ENCODE measurements at regions not wholly inside any gene's neighbourhood (a gene's known extent, or its start where the extent isn't known, plus 50 kb on each side); places are given as distances from the start of the nearest gene placed in this dataset.
A peak's percentile ranks its signal among the peaks of the same experiment; 100 is the strongest.

DNA sequence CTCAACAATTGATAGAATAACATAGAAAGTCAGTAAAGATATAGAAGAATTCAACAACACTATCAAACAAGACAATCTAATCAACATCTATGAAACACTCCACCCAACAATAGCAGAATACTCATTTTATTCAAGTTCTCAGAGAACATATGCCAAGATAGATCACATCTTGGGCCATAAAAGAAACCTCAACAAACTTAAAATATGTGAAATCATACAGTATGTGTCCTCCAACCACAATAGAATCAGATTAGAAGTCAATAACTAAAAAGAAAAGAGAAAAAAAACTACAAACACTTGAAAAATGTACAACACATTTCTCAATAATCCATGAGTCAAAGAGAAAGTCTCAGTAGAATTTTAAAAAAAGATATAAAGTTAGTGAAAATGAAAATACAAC is 78.6 kb upstream of the LDB2 start:
- Histone ChIP-seq H3K4me3 (ENCODE audit: low read depth, low read length, poor library complexity, severe bottlenecking) (no peak overlapping the region), H3K9me3 (ENCODE audit: low read depth, low read length, poor library complexity, severe bottlenecking) (no peaks in the 10 kb centered on the region), H3K36me3 (ENCODE audit: insufficient read depth, low read length, poor library complexity, severe bottlenecking) (no peaks in the 10 kb centered on the region), H3K27me3 (replicated peaks; ENCODE audit: insufficient read depth, low read depth, low read length, poor library complexity) (no peaks in the 10 kb centered on the region), H3K27ac (ENCODE audit: low read depth, low read length, poor library complexity, severe bottlenecking) (no peak overlapping the region), H3K4me1 (ENCODE audit: insufficient read depth, low read length, poor library complexity, severe bottlenecking) (no peaks in the 10 kb centered on the region)
- intact Hi-C loops (cut with micrococcal nuclease; ENCODE audit: unreplicated experiment) = no loop called here
- no peak for DNase-seq (ENCODE audit: low spot score)
- ChIA-PET CTCF (no interaction called here), POLR2A (ENCODE audit: low non-redundant PET) (no interaction called here)
- no TSS peak for BruUV-seq (replicated peaks)
- TF ChIP-seq, protein P1, sequence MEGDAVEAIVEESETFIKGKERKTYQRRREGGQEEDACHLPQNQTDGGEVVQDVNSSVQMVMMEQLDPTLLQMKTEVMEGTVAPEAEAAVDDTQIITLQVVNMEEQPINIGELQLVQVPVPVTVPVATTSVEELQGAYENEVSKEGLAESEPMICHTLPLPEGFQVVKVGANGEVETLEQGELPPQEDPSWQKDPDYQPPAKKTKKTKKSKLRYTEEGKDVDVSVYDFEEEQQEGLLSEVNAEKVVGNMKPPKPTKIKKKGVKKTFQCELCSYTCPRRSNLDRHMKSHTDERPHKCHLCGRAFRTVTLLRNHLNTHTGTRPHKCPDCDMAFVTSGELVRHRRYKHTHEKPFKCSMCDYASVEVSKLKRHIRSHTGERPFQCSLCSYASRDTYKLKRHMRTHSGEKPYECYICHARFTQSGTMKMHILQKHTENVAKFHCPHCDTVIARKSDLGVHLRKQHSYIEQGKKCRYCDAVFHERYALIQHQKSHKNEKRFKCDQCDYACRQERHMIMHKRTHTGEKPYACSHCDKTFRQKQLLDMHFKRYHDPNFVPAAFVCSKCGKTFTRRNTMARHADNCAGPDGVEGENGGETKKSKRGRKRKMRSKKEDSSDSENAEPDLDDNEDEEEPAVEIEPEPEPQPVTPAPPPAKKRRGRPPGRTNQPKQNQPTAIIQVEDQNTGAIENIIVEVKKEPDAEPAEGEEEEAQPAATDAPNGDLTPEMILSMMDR (conservative IDR thresholded peaks at IDR 0.05; ENCODE audit: low read depth, low read length) = no peak
- no peak for TF ChIP-seq EZH2 (IDR thresholded peaks at IDR 0.05; ENCODE audit: borderline replicate concordance, low read depth, low read length, poor library complexity, severe bottlenecking)

DNA sequence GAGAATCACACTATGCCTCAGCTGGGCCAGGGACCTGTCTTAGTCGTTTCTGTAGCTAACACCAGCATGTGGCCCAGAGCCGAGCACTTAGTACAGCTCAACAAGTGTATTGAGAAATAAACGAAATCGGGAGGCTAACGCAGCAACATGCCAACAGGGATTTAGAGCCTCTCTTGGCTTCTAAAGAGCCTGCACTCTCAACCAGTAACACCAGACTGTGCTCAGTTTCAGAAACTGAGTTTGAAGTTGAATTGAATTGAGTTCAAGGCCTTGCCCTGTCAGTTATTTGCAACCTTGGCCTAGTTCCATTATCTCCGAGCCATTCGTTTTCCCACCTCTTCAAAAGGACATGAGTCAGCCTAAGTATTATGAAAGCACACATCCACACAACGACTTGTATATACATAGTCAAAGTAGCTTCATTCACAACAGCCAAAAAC is 71.3 kb upstream of the LDB2 start:
- DNase-seq (ENCODE audit: low spot score) = no peak
- intact Hi-C loops (cut with micrococcal nuclease; ENCODE audit: unreplicated experiment) = no loop called here
- peaks cover 5% of the 10 kb centered on the region for H3K4me1 ChIP-seq (ENCODE audit: insufficient read depth, low read length, poor library complexity, severe bottlenecking)
- no peaks in the 10 kb centered on the region for H3K27me3 ChIP-seq (replicated peaks; ENCODE audit: insufficient read depth, low read depth, low read length, poor library complexity)
- TF ChIP-seq EZH2 (IDR thresholded peaks at IDR 0.05; ENCODE audit: borderline replicate concordance, low read depth, low read length, poor library complexity, severe bottlenecking) = no peak
- TF ChIP-seq, protein P1 (conservative IDR thresholded peaks at IDR 0.05; ENCODE audit: low read depth, low read length) = no peak
- H3K4me3 ChIP-seq (ENCODE audit: low read depth, low read length, poor library complexity, severe bottlenecking) = no peak overlapping the region
- H3K27ac ChIP-seq (ENCODE audit: low read depth, low read length, poor library complexity, severe bottlenecking) = no peak overlapping the region
- ChIA-PET POLR2A (ENCODE audit: low non-redundant PET) (interaction anchor here (0.6 kb wide), 1 partner anchor 42 kb away, joined by 3 read pairs; no protein-coding TSS in a partner anchor), CTCF (no interaction called here)
- no peaks in the 10 kb centered on the region for H3K36me3 ChIP-seq (ENCODE audit: insufficient read depth, low read length, poor library complexity, severe bottlenecking)
- BruUV-seq (replicated peaks) = no TSS peak
- H3K9me3 ChIP-seq (ENCODE audit: low read depth, low read length, poor library complexity, severe bottlenecking) = no peaks in the 10 kb centered on the region

DNA sequence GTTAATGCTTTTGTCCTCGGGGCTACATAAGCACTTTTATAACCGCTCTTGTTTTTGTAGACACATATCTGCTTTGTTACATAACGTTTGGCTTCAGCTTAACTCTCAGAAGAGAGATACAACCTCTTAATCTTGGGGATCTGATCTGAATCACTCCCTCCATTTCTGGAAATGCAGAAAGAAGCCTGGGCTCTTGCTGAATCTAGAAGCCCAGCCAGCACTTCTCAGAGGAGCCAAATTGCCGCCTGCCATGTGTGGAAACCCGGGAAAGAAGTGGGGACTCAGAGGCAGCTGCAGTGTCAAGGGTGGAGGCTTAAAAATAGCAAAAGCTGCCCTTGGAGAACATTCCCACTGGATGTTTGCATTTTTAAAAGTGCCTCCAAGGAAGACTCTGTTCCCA is 69.3 kb upstream of the LDB2 start:
- Histone ChIP-seq H3K9me3 (ENCODE audit: low read depth, low read length, poor library complexity, severe bottlenecking) (no peaks in the 10 kb centered on the region), H3K4me3 (ENCODE audit: low read depth, low read length, poor library complexity, severe bottlenecking) (no peak overlapping the region), H3K27ac (ENCODE audit: low read depth, low read length, poor library complexity, severe bottlenecking) (peak overlapping the region; percentile 22), H3K4me1 (ENCODE audit: insufficient read depth, low read length, poor library complexity, severe bottlenecking) (peaks cover 5% of the 10 kb centered on the region), H3K27me3 (replicated peaks; ENCODE audit: insufficient read depth, low read depth, low read length, poor library complexity) (no peaks in the 10 kb centered on the region), H3K36me3 (ENCODE audit: insufficient read depth, low read length, poor library complexity, severe bottlenecking) (no peaks in the 10 kb centered on the region)
- intact Hi-C loops (cut with micrococcal nuclease; ENCODE audit: unreplicated experiment) = no loop called here
- ChIA-PET CTCF (no interaction called here), POLR2A (ENCODE audit: low non-redundant PET) (no interaction called here)
- no TSS peak for BruUV-seq (replicated peaks)
- DNase-seq (ENCODE audit: low spot score) = no peak
- no peak for TF ChIP-seq EZH2 (IDR thresholded peaks at IDR 0.05; ENCODE audit: borderline replicate concordance, low read depth, low read length, poor library complexity, severe bottlenecking)
- TF ChIP-seq, protein P1 (conservative IDR thresholded peaks at IDR 0.05; ENCODE audit: low read depth, low read length) = no peak
